WERI-Rb-1 (cell line): ENCODE measurements at regions not wholly inside any gene's neighbourhood (a gene's known extent, or its start where the extent isn't known, plus 50 kb on each side); places are given as distances from the start of the nearest gene placed in this dataset.
A peak's percentile ranks its signal among the peaks of the same experiment; 100 is the strongest.

Experiments
- DNase-seq: peaks from one replicate; pipeline ENCODE4 v3.0.0-alpha.2; 2020
- H3K27ac ChIP-seq: fragments of 250-450 bp; sonication (Bioruptor Pico); 2 replicates; pipeline ENCODE4 v1.5.1; 2020; ENCODE audit warnings: mild to moderate bottlenecking, moderate library complexity
- H3K27me3 ChIP-seq: fragments of 250-450 bp; sonication (Bioruptor Pico); 2 replicates; pipeline ENCODE4 v1.5.1; 2021; ENCODE audit warnings: mild to moderate bottlenecking, low read depth, moderate library complexity; ENCODE audit not compliant: insufficient read depth, severe bottlenecking
- H3K36me3 ChIP-seq: fragments of 250-450 bp; sonication (Bioruptor Pico); 2 replicates; pipeline ENCODE4 v1.5.1; 2020; ENCODE audit warnings: mild to moderate bottlenecking, moderate library complexity
- H3K4me3 ChIP-seq: 2 replicates; pipeline ENCODE4 v1.5.1; 2011; ENCODE audit warnings: low read depth, mild to moderate bottlenecking, control low read depth, low read length
- H3K9me3 ChIP-seq: fragments of 250-450 bp; sonication (Bioruptor Pico); 2 replicates; pipeline ENCODE4 v1.5.1; 2021; ENCODE audit warnings: mild to moderate bottlenecking, moderate library complexity; ENCODE audit not compliant: severe bottlenecking
- TF ChIP-seq, protein P1 (sequence below): IDR thresholded peaks from 2 replicates; pipeline ENCODE4 v1.5.1; 2011; ENCODE audit warnings: low read depth, mild to moderate bottlenecking, control low read depth, inconsistent platforms, low read length

DNA sequence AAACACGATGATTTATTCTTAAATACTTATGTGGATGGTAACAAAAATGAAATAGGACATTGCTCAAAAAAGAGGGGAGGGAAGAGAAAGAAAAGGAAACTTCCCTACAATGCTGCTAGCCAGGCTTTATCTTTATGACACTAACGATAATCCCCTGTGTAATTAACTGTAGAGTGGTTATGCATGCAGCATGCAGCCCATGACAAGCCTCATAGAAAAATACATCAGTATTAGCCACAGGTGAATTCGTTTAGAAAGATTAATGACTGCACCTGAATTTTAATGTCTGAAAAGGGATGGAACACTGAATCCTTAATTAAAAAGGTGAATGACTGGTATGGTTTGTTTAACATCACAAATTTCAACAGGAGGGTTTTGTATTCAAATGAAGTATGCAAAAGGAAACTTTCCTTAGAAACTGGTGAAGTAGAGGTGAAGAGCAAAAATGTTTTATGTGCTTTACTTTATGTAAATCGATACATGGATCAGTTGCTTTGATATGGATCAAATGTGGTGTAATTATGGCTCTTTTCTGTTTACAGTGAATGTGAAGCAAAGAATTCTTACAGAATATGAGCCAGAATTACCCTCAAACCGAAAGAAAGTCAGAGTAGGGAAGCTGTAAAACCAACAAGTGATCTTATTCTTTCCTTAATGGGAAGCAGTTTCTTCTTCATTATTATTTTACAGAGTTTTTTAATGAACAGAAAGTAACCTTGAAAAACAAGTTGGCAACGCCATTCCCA lies 569.6 kb upstream of the ADGRL2 start:
- DNase-seq: no peak
- Histone ChIP-seq H3K36me3 (no peaks in the 10 kb centered on the region), H3K27me3 (no peaks in the 10 kb centered on the region), H3K4me3 (peak overlapping the region; percentile 29), H3K27ac (peak overlapping the region; percentile 44), H3K9me3 (no peaks in the 10 kb centered on the region)
- TF ChIP-seq, protein P1, sequence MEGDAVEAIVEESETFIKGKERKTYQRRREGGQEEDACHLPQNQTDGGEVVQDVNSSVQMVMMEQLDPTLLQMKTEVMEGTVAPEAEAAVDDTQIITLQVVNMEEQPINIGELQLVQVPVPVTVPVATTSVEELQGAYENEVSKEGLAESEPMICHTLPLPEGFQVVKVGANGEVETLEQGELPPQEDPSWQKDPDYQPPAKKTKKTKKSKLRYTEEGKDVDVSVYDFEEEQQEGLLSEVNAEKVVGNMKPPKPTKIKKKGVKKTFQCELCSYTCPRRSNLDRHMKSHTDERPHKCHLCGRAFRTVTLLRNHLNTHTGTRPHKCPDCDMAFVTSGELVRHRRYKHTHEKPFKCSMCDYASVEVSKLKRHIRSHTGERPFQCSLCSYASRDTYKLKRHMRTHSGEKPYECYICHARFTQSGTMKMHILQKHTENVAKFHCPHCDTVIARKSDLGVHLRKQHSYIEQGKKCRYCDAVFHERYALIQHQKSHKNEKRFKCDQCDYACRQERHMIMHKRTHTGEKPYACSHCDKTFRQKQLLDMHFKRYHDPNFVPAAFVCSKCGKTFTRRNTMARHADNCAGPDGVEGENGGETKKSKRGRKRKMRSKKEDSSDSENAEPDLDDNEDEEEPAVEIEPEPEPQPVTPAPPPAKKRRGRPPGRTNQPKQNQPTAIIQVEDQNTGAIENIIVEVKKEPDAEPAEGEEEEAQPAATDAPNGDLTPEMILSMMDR: no peak

- no peak overlapping the region for H3K4me3 ChIP-seq
- no peak overlapping the region for H3K27ac ChIP-seq
- no peaks in the 10 kb centered on the region for H3K27me3 ChIP-seq
- H3K36me3 ChIP-seq: no peaks in the 10 kb centered on the region
- no peak for DNase-seq
- TF ChIP-seq, protein P1: no peak
- no peaks in the 10 kb centered on the region for H3K9me3 ChIP-seq
These were observed 571.8 kb upstream of the ADGRL2 start for GRCh38 chr1:81228926-81229325.

DNA sequence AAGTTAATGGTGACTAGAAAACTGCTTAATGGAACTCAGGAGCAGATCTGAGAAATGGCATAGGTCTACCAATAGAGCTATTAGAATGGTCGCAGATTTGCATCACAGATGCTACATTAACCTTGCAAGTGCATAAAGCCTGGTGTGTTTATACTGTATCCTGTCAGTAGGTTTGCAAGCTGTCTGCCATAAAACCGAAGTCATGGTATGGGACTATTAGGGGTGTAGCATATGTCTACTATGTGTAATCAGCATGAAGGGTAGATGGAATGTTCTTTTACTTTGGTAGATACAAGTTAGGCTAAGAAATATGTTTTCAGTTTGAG lies 574.2 kb upstream of the ADGRL2 start:
- TF ChIP-seq, protein P1: no peak
- no peaks in the 10 kb centered on the region for H3K9me3 ChIP-seq
- H3K4me3 ChIP-seq: no peak overlapping the region
- no peaks in the 10 kb centered on the region for H3K36me3 ChIP-seq
- no peak overlapping the region for H3K27ac ChIP-seq
- no peaks in the 10 kb centered on the region for H3K27me3 ChIP-seq
- no peak for DNase-seq

- Histone ChIP-seq H3K4me3 (no peak overlapping the region), H3K27me3 (no peaks in the 10 kb centered on the region), H3K9me3 (no peaks in the 10 kb centered on the region), H3K27ac (no peak overlapping the region), H3K36me3 (no peaks in the 10 kb centered on the region)
- TF ChIP-seq, protein P1: no peak
- no peak for DNase-seq
These were observed 574.7 kb upstream of the ADGRL2 start for GRCh38 chr1:81225789-81226602.

GRCh38 chr1:81224222-81224621 lies 576.5 kb upstream of the ADGRL2 start:
- no peak overlapping the region for H3K27ac ChIP-seq
- H3K27me3 ChIP-seq: no peaks in the 10 kb centered on the region
- H3K9me3 ChIP-seq: no peaks in the 10 kb centered on the region
- TF ChIP-seq, protein P1: no peak
- H3K4me3 ChIP-seq: no peak overlapping the region
- no peaks in the 10 kb centered on the region for H3K36me3 ChIP-seq
- DNase-seq: no peak
